Mammary epithelial cell (primary cell): ENCODE measurements at regions not wholly inside any gene's neighbourhood (a gene's known extent, or its start where the extent isn't known, plus 50 kb on each side); places are given as distances from the start of the nearest gene placed in this dataset.

Source experiments
- EZH2 ChIP-seq: IDR thresholded peaks from 2 replicates; pipeline ENCODE4 v1.6.1; 2012; ENCODE audit warnings: low read length, inconsistent platforms, borderline replicate concordance
- TF ChIP-seq, protein P1 (sequence below), 2 donors: IDR thresholded peaks in 1 of 2; conservative IDR thresholded peaks in 1 of 2; 2 replicates each; pipeline ENCODE4 v1.5.1; 2011 to 2012; ENCODE audit warnings: inconsistent platforms in 2 of 2, low read length in 2 of 2, mild to moderate bottlenecking in 2 of 2, control low read depth in 1 of 2, low read depth in 1 of 2; ENCODE audit not compliant: insufficient read depth in 1 of 2; ENCODE audit errors: extremely low read depth in 1 of 2

GRCh38 chr1:36612121-36612520, 129.4 kb upstream of the CSF3R start:
- TF ChIP-seq, protein P1, sequence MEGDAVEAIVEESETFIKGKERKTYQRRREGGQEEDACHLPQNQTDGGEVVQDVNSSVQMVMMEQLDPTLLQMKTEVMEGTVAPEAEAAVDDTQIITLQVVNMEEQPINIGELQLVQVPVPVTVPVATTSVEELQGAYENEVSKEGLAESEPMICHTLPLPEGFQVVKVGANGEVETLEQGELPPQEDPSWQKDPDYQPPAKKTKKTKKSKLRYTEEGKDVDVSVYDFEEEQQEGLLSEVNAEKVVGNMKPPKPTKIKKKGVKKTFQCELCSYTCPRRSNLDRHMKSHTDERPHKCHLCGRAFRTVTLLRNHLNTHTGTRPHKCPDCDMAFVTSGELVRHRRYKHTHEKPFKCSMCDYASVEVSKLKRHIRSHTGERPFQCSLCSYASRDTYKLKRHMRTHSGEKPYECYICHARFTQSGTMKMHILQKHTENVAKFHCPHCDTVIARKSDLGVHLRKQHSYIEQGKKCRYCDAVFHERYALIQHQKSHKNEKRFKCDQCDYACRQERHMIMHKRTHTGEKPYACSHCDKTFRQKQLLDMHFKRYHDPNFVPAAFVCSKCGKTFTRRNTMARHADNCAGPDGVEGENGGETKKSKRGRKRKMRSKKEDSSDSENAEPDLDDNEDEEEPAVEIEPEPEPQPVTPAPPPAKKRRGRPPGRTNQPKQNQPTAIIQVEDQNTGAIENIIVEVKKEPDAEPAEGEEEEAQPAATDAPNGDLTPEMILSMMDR (conservative IDR thresholded peaks at IDR 0.05 in 1 of 2, IDR thresholded peaks at IDR 0.05 in 1 of 2; ENCODE audit: extremely low read depth in 1 of 2, insufficient read depth in 1 of 2, low read depth in 1 of 2, low read length in 2 of 2) = no peak
- no peak for TF ChIP-seq EZH2
